GM12878 (cell line): ENCODE measurements at regions not wholly inside any gene's neighbourhood (a gene's known extent, or its start where the extent isn't known, plus 50 kb on each side); places are given as distances from the start of the nearest gene placed in this dataset.

Experiments used
- NKRF ChIP-seq: fragments of 450-650 bp; conservative IDR thresholded peaks from 2 replicates; pipeline ENCODE4 v1.6.1; 2017; ENCODE audit warnings: mild to moderate bottlenecking, moderate library complexity
- TAF1 ChIP-seq: IDR thresholded peaks from 2 replicates; pipeline ENCODE4 v1.6.1; 2011; ENCODE audit warnings: mild to moderate bottlenecking, low read depth, low read length, borderline replicate concordance

GRCh38 chr12:115470526-115470925, 786.6 kb upstream of the TBX3 start:
- no peak for TF ChIP-seq TAF1
- no peak for TF ChIP-seq NKRF
